Stimulated activated CD4-positive, alpha-beta T cell treated with anti-CD3 and anti-CD28 coated beads, Interleukin-1b, Interleukin-23, amount 100 ng/mL, for 4 hours (primary cell): ENCODE measurements at regions not wholly inside any gene's neighbourhood (a gene's known extent, or its start where the extent isn't known, plus 50 kb on each side); places are given as distances from the start of the nearest gene placed in this dataset.

Source experiments
- DNase-seq, 2 donors: peaks; one replicate each; pipeline ENCODE4 v3.0.0-alpha.2; 2020; ENCODE audit warnings: low read depth in 2 of 2

DNA sequence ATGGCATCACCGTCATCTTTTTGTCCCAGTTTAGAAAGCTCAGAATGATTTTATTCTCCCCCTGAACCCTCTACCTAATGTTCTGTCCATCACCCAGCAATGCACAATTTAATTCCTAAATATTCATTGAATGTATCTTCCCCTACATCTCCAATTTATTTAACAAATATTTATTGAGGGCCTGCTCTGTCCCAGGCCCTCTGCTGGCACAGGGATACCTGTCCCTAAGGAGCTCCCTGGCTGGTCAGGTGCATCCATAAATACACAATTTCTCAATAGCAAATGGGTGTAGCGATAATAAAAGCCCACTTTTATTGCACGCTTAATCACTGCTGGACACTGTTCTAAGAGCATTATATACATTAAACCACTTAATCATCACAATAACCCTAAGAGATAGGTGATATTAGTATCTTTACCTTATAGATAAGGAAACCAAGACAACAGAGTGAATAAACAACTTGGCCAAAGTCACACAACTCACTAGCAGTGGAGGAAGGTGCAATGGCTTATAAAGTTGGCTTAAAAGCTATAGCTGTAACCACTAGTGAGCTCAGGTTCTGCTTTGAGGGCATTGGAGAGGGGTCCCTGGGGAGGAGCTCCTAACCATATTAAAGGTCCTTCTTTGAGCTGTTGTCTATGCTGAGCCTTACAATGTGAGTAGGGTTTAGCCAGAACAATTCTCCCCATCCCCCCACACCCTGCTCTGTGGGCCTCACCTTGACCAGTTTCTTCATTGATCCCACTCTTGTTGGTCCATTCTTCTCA, 126.3 kb upstream of the JUN start:
- DNase-seq = no peak

DNA sequence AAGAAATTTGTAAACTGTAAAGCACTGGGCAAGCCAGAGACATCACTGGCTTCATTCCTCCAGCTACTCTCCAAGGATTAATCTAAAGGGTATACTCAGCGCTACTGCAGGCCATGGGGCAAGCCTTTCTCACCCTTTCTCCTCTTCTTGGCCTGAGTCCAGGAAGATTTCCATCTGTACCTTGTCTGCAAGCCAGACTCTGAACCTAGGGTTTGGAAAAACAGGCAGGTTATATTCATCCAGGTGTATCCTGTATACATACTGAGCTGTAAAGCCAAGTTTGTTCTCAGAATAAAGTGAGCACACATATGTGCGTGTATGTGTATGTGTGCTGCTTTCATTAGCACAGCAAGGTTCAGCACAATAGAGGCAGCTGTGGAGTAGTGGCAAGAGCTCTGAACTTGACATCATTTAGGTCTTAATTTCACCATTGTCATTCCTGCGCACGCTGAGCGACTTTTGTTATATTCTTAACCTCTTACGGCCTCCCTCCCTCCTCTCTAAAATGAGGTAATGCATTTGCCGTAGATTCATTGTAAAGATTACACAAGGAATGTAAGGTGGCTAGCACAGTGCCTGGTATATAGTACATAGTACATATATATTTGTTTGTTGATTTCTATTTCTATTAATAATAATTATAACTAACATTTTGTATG, 128.1 kb upstream of the JUN start:
- DNase-seq = no peak

DNA sequence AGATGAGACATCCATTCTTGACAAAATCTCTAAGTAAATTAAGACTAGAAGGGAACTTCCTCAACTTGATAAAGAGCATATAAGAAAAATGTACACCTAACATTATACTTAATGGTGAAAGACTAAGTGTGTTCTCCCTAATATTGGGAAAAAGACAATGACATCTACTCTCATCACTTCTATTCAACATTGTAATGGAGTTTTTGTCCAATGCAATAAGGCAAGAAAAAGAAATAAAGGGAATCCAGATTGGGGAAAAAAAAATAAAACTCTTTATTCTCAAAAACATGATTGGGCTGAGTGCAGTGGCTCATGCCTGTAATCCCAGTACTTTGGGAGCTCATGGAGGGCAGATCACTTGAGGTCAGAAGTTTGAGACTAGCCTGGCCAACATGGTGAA, 131.1 kb upstream of the JUN start:
- DNase-seq = no peak

DNA sequence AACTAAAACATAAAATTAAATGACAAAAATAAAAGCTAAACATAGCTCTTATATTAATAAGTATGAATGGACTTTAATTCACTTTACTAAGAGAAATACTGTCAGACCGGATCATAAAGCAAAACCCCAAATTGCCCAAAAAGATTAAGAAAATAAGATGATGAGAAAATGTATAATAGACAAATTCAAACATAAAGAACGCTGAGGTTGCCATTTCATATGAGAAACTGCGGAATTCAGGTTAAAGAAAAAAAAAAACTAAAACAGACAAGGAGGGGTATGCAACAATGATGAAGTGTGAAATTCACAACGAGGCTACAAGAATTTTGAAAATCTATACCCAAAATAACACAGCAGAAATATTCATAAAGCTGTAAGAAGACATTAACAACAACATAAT, 133.6 kb upstream of the JUN start:
- DNase-seq = no peak

DNA sequence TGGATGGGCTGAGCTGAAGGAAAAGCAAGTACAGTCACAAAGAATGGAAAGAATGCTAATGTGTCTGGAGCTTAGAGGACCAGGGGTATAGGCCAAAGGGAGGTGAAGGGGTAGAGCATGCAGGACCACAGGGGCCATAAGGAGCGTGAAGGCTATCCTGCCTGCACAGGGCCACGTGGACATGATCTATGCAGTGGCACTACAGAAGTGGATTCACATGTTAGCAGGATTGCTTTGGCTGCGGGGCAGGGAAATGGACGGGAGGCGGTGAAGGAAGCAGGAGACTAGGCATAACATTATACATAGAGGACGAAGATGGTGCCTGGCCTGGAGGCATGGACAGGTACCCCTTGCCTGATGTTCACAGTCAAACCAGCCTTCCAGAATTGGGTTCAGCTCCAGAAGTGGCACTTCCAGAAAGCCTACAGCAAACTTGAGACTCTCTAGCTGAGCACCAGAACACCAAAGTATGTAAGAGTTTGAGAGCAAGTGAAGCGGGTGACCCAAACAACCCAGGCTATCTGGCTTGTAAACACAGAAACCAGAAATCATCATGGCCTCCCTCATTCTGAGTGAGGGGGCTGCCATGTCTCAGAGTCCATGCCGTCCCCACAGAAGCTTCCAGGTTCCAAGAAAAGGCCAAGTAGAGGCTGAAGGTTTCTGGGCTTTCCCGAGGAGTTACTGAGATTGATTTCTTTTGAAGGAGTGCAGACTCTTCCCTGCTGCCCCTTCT, 135.5 kb upstream of the JUN start:
- DNase-seq = no peak

DNA sequence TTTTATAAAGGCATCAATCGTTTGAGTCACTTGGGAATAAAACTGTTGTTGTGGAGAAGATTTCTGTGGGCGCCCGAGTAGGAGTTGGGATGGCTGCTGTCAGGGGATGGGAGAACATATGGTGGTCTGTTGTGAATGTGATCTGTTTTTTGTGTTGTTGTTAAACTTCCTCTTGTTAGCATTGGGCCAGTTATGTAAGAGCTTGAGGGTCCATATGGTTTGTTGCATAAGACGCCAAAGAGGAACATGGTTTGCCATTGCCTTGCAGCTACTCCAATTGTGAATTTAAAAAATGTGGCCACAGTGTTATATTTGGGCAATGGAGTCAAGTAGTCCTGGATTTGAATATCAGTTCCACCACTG, 136.1 kb upstream of the JUN start:
- DNase-seq = no peak

DNA sequence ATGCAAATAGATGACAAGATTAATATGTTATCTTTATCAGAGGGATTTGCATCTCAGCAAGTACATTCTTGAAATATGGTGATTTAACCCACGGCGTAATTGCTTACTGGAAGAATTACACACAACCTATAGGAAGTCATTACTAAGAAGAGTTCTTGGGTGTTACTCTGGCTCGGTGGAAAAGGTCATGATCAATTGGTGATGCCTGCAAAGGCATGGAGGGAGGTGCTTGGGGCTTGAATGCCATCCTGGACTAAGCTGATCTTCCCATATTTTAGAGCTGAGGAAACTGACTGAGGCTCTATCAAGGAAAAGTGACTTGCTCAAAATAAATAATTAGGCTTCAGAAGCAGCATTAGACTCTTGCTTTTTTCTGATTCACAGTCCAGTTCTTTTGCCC, 137.5 kb upstream of the JUN start:
- DNase-seq = no peak

DNA sequence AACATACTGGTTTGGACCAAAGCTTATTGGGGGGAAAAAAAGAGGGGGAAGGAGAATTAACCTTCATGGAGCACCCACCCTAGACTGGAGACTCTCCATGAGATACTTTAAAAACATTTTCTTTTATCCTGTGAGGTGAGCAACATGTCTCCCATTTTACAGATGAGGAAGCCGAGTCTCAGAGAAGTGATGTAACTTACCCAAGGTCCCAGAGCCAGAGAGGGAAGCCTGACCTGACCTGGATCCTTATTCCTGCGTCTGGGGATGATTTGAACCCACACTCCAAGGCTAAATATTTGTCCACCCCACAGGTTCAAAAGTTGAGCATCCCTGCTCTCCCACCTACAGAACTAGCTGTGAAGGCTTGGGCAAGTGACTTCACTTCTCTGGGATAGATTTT, 137.9 kb upstream of the JUN start:
- no peak for DNase-seq

DNA sequence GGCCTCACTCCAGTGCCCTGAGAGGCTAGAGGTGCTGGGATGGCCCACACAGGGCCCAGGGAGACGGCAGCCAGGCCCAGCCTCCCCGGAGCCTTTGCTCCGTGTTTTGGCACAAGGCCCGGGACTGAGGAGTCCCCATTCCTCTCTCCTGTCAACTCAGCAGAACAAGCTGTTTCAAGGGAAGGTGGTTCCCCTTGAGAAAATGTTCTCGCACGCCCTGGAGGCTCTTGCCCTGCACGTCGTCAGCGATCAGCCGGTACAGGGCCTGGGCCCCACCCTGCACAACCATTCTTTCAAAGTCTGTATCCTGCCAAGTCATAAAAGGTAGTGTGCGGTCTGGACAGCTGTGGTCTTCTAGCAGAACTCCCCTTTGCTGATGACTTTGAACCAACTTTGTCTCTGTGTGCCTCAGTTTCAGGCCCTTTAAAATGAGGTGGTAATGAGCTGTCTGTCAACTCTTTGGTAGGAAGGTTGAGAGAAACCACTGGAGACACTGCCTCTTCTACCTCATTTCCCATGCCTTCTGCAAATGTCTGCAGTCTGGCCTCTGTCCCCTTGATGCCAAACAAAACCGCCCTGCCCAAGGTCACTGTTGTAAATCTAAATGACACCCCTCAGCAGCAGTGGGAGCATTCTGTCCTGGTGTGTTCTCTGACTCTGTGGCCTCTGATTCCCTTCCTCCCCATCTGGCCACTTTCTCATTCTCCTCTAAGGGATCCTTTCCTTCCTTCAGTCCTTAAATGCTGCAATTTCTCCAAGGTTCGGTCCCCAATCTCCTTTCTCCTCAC, 138.6 kb upstream of the JUN start:
- no peak for DNase-seq

DNA sequence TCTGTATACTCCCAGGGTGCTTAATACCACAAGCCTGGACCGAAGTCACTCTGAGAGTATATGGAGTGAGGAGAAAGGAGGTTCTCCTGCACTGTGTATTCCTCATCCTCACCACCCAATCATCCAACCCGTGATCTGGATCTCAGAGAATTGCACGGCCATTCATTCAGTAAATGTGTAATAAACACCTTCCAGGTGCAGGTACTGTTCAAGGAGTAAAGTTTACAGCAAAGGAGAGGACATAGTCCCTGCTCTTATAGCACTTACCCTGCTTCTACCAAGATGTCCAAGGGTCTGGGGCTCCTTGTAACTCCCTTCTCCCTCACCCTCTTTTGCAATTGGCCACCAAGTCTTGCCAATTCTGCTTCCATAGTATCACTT, 139.2 kb upstream of the JUN start:
- no peak for DNase-seq

DNA sequence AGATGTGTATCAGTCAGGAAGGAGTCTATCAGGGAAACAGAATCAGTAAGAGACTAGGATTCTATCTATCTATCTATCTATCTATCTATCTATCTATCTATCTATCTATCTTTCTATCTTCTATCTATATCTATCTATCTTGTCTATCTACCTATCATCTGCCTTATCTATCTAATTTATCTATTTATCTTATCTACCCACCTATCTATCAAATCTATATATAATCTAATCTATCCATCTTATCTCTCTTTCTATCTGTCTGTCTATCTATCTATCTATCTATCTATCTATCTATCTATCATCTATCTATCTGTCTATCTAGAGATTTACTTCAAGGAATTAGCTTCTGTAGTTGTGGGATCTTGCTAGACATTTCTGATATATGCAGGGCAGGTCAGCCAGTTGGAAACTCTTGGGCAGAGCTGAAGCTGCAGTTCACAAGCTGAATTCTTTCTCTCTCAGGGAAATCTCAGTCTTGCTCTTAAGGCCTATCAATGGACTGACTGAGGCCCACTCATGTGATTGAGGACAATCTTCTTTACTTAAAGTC, 140.2 kb upstream of the JUN start:
- no peak for DNase-seq

DNA sequence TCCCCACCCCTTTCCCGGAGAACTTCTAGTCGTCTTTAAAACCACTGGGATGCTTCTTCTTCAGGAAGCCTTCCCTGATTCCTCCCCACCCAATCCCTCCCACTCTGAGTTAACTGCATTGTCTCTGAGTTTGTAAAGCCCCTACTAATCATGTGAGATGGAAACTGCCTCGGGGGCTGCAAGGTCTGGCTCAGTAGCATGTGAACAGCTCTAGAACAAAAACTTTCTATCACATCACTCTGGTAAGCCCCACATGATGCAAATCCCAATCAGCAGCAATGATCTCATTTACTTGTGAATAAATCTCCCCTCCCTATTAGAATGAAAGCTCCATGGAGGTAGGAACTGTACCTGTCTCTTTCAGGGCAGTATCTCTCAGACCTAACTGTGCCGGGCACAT, 141.0 kb upstream of the JUN start:
- no peak for DNase-seq

DNA sequence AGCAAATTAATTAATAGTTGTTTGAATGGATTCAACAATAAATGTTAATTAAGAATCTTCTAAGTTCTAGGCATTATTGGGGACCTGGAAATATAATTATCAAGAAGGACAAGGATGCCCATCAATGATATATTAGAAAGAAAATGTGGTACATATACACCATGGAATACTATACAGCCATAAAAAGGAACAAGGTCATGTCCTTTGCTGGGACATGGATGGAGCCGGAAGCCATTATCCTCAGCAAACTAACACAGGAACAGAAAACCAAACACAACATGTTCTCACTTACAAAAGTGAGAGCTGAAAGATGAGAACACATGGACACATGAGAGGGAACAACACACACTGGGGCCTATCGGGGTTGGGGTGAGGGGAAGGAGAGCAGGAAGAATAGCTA, 141.4 kb upstream of the JUN start:
- no peak for DNase-seq

DNA sequence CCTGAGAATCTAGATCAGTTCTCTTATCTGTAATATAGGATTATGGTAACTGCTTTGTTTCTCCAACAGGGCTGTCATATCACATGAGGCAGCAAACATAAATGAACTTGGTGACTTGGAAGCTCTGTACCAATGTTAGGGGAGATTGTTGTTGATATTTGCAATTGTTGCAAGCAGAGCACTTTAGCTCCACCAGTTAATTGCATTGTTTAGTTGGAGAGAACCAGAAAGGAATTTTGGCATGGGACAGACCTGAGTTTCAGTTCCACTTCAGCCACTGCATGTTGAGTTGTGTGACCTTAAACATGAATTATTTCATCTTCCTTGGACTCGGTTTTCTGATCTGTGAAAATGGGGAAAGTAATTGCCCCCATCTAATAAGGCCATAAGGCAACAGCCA, 142.3 kb upstream of the JUN start:
- DNase-seq = no peak

DNA sequence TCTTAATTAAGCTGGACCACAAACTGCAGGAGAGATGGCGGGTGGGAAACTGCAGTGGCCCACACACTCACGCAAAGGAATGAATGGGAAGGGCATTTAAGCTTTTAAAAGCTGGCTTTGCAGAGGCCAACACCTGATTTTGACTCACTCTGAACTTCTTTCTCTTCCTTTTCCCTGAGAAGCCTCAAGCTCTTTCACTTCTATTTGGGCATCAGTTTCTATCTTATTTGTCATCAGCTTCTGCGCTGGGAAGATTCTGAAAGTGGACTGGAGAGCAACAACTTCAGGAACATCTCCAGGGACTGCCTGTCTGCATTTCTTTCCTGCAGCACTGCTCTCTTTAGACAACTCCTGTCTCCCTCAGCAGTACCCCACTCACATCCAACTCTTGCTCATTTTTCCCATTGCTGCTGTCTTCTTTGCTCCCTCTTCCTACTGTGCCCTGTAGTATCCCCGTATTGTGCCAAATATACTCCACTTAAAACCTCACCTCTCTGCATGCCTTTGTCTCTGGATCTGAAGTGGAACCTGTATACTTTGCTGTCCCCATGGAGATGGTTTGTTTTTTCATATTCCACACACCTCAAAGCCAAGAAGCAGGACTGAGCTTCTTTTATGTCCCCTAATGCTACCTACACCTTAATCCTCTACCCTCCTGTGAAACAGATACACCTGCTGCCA, 143.3 kb upstream of the JUN start:
- no peak for DNase-seq

DNA sequence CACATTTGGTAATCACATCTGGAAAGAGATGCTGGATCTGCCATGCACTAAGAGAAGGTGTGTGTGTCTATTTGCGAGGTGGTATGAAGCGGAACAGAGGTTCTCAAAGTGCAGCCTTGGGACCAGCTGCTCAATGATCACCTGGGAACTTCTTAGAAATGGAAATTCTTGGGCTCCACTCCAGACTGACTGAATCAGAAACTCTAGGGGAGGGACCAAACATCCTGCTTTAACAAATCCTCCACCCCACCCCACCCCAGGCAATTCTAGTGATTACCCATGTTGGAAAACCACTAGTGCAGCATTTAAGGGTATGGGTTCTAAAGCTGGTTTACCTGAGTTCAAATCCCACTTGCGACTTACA, 143.9 kb upstream of the JUN start:
- no peak for DNase-seq

DNA sequence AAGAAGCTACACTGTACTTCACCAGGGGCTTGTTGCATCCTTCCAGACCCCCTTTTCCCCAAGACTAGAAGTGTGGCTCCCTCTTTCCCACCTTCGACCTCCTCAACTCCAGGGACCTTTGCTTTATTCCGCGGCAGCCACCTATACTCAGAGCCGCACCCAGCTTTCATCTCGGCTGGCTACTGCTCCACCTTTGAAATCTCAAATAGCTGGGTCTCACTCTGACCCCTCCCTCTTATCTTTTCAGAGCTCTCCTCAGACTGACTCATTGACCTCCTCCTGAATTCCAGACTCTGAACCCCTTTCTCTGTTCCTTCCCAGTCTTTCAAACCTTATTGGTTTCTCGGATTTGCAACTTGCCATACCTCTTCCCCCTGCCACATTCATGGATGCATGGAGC, 144.7 kb upstream of the JUN start:
- DNase-seq = no peak

DNA sequence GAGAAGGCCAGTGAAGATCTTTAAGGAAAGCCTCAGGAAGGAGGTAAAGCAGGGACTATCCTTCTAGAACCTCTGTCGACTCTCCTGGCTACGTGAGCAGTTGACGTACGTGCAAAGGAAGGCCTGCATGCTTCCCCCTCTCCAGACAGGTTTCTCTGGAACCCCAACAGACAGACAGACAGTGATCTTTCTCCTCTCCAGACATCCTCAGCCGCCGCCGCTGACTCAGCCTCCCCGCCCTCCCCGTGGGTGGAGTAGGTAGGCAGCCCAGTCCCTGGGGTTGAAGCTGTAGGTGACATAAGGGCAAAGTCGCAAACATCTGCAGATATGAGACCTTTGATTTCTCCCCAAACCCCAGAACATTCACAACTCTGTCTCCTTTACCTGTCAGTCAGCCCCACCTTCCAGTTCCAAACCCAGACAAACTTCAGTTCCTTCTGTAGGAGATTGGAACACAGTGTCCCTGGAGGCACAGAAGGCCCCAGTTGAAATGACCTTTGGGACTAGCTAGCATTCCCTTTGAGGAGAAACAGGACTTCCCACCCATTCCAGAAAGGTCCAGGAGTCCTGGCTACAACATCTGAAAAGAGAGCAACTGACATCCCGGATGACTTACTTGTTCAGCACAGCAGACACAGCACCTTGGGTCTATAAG, 146.0 kb upstream of the JUN start:
- DNase-seq = peak; percentile 45 to 90

DNA sequence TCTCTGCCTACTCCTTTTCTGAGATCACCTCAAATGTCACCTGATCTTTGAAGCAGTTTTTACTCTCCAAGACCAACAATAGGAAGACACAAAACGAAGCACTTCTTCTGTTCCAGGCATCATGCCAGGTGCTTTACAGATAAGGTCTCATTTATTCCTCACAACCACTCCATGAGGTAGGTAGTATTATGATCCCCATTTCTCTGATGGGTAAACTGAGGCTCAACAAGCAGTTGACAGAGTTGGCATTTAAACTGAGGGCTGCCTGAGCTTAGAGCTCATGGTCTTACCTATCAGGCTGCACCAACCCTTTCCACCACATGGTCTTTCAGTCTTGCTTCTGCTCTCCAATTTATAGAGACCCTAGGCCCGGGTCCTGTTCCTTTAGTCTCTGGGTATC, 147.2 kb upstream of the JUN start:
- DNase-seq = no peak

DNA sequence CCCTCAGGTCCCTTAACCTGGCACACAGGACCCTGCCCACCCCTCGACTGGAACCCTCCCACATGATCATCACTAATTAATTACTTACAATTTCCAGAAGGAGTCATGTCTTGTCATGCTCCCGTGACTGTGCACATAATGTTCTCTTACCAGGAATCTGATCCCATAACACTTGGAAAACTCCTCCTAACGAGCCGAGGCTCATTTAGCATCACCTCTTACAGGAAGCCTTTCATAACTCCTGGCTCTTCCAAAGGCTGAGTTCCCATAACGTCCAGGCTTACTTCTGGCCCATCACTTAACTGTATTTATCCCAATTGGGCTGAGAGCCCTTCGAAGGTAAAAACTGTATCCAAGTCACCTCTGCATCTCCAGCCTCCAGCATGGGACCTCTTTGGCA, 147.9 kb upstream of the JUN start:
- no peak for DNase-seq
